ENCODE measurements at regions not wholly inside any gene's neighbourhood (a gene's known extent, or its start where the extent isn't known, plus 50 kb on each side); places are given as distances from the start of the nearest gene placed in this dataset.

GRCh38 chr1:86273066-86273465, 116.5 kb upstream of the COL24A1 start:
- TF ChIP-seq AFF4 (CRISPR knock-in tag; IDR thresholded peaks at IDR 0.05; ENCODE audit: borderline replicate concordance) (no peak), ZNF423 (CRISPR knock-in tag; IDR thresholded peaks at IDR 0.05) (no peak), ZNF232 (CRISPR knock-in tag; IDR thresholded peaks at IDR 0.05) (no peak), ZNF317 (CRISPR knock-in tag; IDR thresholded peaks at IDR 0.05; ENCODE audit: borderline replicate concordance, low read depth) (no peak), CTCF (IDR thresholded peaks at IDR 0.05) (no peak), NR2C2 (CRISPR knock-in tag; IDR thresholded peaks at IDR 0.05) (no peak), USF2 (CRISPR knock-in tag; IDR thresholded peaks at IDR 0.05) (no peak), MAX (CRISPR knock-in tag; IDR thresholded peaks at IDR 0.05) (no peak), ZNF416 (CRISPR knock-in tag; IDR thresholded peaks at IDR 0.05) (no peak), JAZF1 (CRISPR knock-in tag; IDR thresholded peaks at IDR 0.05) (no peak), IRF1 (CRISPR knock-in tag; IDR thresholded peaks at IDR 0.05) (no peak), CBFB (CRISPR knock-in tag; IDR thresholded peaks at IDR 0.05; ENCODE audit: low read depth) (no peak), CDX4 (CRISPR knock-in tag; IDR thresholded peaks at IDR 0.05; ENCODE audit: borderline replicate concordance) (no peak), IRF2 (CRISPR knock-in tag; IDR thresholded peaks at IDR 0.05; ENCODE audit: borderline replicate concordance, low read depth) (no peak)

Data from WTC11 (cell line).